ENCODE measurements at regions not wholly inside any gene's neighbourhood (a gene's known extent, or its start where the extent isn't known, plus 50 kb on each side); places are given as distances from the start of the nearest gene placed in this dataset.

- Histone ChIP-seq H3K9me3 (ENCODE audit: severe bottlenecking) (no peaks in the 10 kb centered on the region), H3K27me3 (ENCODE audit: insufficient read depth, poor library complexity, severe bottlenecking) (no peaks in the 10 kb centered on the region), H3K4me1 (ENCODE audit: insufficient read depth, poor library complexity, severe bottlenecking) (no peaks in the 10 kb centered on the region), H3K4me3 (ENCODE audit: severe bottlenecking) (no peak overlapping the region), H3K36me3 (ENCODE audit: low read depth) (no peaks in the 10 kb centered on the region), H3K27ac (ENCODE audit: poor library complexity, severe bottlenecking) (no peak overlapping the region)
- DNase-seq (ENCODE audit: low spot score): no peak
- no peak for ATAC-seq (ENCODE audit: low read depth)
- TF ChIP-seq, protein P1, sequence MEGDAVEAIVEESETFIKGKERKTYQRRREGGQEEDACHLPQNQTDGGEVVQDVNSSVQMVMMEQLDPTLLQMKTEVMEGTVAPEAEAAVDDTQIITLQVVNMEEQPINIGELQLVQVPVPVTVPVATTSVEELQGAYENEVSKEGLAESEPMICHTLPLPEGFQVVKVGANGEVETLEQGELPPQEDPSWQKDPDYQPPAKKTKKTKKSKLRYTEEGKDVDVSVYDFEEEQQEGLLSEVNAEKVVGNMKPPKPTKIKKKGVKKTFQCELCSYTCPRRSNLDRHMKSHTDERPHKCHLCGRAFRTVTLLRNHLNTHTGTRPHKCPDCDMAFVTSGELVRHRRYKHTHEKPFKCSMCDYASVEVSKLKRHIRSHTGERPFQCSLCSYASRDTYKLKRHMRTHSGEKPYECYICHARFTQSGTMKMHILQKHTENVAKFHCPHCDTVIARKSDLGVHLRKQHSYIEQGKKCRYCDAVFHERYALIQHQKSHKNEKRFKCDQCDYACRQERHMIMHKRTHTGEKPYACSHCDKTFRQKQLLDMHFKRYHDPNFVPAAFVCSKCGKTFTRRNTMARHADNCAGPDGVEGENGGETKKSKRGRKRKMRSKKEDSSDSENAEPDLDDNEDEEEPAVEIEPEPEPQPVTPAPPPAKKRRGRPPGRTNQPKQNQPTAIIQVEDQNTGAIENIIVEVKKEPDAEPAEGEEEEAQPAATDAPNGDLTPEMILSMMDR (IDR thresholded peaks at IDR 0.05; ENCODE audit: poor library complexity, severe bottlenecking): no peak
Observed at GRCh38 chr12:83767723-83768122, 1081.0 kb downstream of the TMTC2 start.

- no peak overlapping the region for H3K27ac ChIP-seq (ENCODE audit: poor library complexity, severe bottlenecking)
- TF ChIP-seq, protein P1 (IDR thresholded peaks at IDR 0.05; ENCODE audit: poor library complexity, severe bottlenecking): no peak
- H3K27me3 ChIP-seq (ENCODE audit: insufficient read depth, poor library complexity, severe bottlenecking): no peaks in the 10 kb centered on the region
- no peaks in the 10 kb centered on the region for H3K36me3 ChIP-seq (ENCODE audit: low read depth)
- ATAC-seq (ENCODE audit: low read depth) (peak; percentile 68; the same call in 2 of the 3 replicates), DNase-seq (ENCODE audit: low spot score) (no peak)
- H3K4me3 ChIP-seq (ENCODE audit: severe bottlenecking): no peak overlapping the region
- no peaks in the 10 kb centered on the region for H3K4me1 ChIP-seq (ENCODE audit: insufficient read depth, poor library complexity, severe bottlenecking)
- no peaks in the 10 kb centered on the region for H3K9me3 ChIP-seq (ENCODE audit: severe bottlenecking)
Observed at GRCh38 chr12:83763425-83763824, 1076.7 kb downstream of the TMTC2 start.

DNA sequence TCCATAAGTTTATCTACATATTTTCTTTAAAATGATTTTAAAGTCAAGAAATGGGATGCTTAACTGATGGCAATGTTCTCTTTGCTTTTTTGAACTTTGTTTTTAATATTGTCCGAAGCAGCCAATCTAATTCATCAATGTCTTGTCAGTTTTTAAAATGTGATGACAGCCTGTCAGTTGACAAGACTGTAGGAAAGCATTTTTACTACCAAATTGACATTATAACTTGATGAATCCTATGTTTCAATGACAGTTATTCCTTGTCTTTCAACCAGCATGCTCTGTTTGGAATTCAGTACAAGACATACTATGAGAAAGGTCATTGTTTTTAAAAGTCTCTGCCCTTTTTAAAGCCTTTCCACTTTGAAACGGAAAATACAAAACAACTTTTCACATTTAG lies 1073.2 kb downstream of the TMTC2 start:
- no peaks in the 10 kb centered on the region for H3K9me3 ChIP-seq (ENCODE audit: severe bottlenecking)
- no peak overlapping the region for H3K4me3 ChIP-seq (ENCODE audit: severe bottlenecking)
- H3K4me1 ChIP-seq (ENCODE audit: insufficient read depth, poor library complexity, severe bottlenecking): no peaks in the 10 kb centered on the region
- H3K27me3 ChIP-seq (ENCODE audit: insufficient read depth, poor library complexity, severe bottlenecking): no peaks in the 10 kb centered on the region
- no peaks in the 10 kb centered on the region for H3K36me3 ChIP-seq (ENCODE audit: low read depth)
- TF ChIP-seq, protein P1 (IDR thresholded peaks at IDR 0.05; ENCODE audit: poor library complexity, severe bottlenecking): no peak
- H3K27ac ChIP-seq (ENCODE audit: poor library complexity, severe bottlenecking): no peak overlapping the region
- no peak for DNase-seq (ENCODE audit: low spot score)
- ATAC-seq (ENCODE audit: low read depth): no peak

GRCh38 chr12:83758888-83759631 lies 1072.4 kb downstream of the TMTC2 start:
- Histone ChIP-seq H3K4me1 (ENCODE audit: insufficient read depth, poor library complexity, severe bottlenecking) (no peaks in the 10 kb centered on the region), H3K9me3 (ENCODE audit: severe bottlenecking) (no peaks in the 10 kb centered on the region), H3K36me3 (ENCODE audit: low read depth) (no peaks in the 10 kb centered on the region), H3K4me3 (ENCODE audit: severe bottlenecking) (no peak overlapping the region), H3K27me3 (ENCODE audit: insufficient read depth, poor library complexity, severe bottlenecking) (no peaks in the 10 kb centered on the region), H3K27ac (ENCODE audit: poor library complexity, severe bottlenecking) (no peak overlapping the region)
- DNase-seq (ENCODE audit: low spot score) (no peak), ATAC-seq (ENCODE audit: low read depth) (no peak)
- TF ChIP-seq, protein P1 (IDR thresholded peaks at IDR 0.05; ENCODE audit: poor library complexity, severe bottlenecking): no peak

- Histone ChIP-seq H3K27ac (ENCODE audit: poor library complexity, severe bottlenecking) (no peak overlapping the region), H3K36me3 (ENCODE audit: low read depth) (no peaks in the 10 kb centered on the region), H3K4me3 (ENCODE audit: severe bottlenecking) (no peak overlapping the region), H3K27me3 (ENCODE audit: insufficient read depth, poor library complexity, severe bottlenecking) (no peaks in the 10 kb centered on the region), H3K4me1 (ENCODE audit: insufficient read depth, poor library complexity, severe bottlenecking) (no peaks in the 10 kb centered on the region), H3K9me3 (ENCODE audit: severe bottlenecking) (no peaks in the 10 kb centered on the region)
- ATAC-seq (ENCODE audit: low read depth): no peak
- TF ChIP-seq, protein P1 (IDR thresholded peaks at IDR 0.05; ENCODE audit: poor library complexity, severe bottlenecking): no peak
- no peak for DNase-seq (ENCODE audit: low spot score)
Observed at GRCh38 chr12:83753904-83754303, 1067.2 kb downstream of the TMTC2 start.
